ENCODE measurements at regions not wholly inside any gene's neighbourhood (a gene's known extent, or its start where the extent isn't known, plus 50 kb on each side); places are given as distances from the start of the nearest gene placed in this dataset.
"Not testable (repeated sequence)": the region's sequence is repeated elsewhere in the genome, so short reads cannot be mapped to it uniquely, and the experiment has no call there.

- no peak for DNase-seq
Measured at GRCh38 chr7:82701949-82702348, 258.4 kb upstream of the CACNA2D1 start.

- no peak for DNase-seq
Measured at GRCh38 chr7:82700741-82701140, 257.2 kb upstream of the CACNA2D1 start.

GRCh38 chr7:82699773-82700186, 256.2 kb upstream of the CACNA2D1 start:
- no peak for DNase-seq

GRCh38 chr7:82697897-82698296, 254.3 kb upstream of the CACNA2D1 start:
- DNase-seq = no peak

GRCh38 chr7:82696631-82697030, 253.1 kb upstream of the CACNA2D1 start:
- DNase-seq = no peak

GRCh38 chr7:82694022-82694421, 250.4 kb upstream of the CACNA2D1 start:
- DNase-seq = no peak

GRCh38 chr7:82690929-82691328, 247.4 kb upstream of the CACNA2D1 start:
- DNase-seq = no peak

- DNase-seq = no peak
Measured at GRCh38 chr7:82685214-82685613, 241.6 kb upstream of the CACNA2D1 start.

- DNase-seq = no peak
Measured at GRCh38 chr7:82678716-82679115, 235.1 kb upstream of the CACNA2D1 start.

- DNase-seq = no peak
Measured at GRCh38 chr7:82678259-82678658, 234.7 kb upstream of the CACNA2D1 start.

- DNase-seq = peak; percentile 32
Measured at GRCh38 chr7:82677493-82677892, 233.9 kb upstream of the CACNA2D1 start.

GRCh38 chr7:82676777-82677463, 233.3 kb upstream of the CACNA2D1 start:
- DNase-seq = peak; percentile 85

- no peak for DNase-seq
Measured at GRCh38 chr7:82675396-82675795, 231.8 kb upstream of the CACNA2D1 start.

GRCh38 chr7:82674268-82674667, 230.7 kb upstream of the CACNA2D1 start:
- no peak for DNase-seq

- no peak for DNase-seq
Measured at GRCh38 chr7:82672078-82672477, 228.5 kb upstream of the CACNA2D1 start.

GRCh38 chr7:82669141-82669540, 225.6 kb upstream of the CACNA2D1 start:
- peak; percentile 10 for DNase-seq

- no peak for DNase-seq
Measured at GRCh38 chr7:82668676-82669075, 225.1 kb upstream of the CACNA2D1 start.

GRCh38 chr7:82665966-82666507, 222.5 kb upstream of the CACNA2D1 start:
- DNase-seq = no peak

- no peak for DNase-seq
Measured at GRCh38 chr7:82655965-82656364, 212.4 kb upstream of the CACNA2D1 start.

GRCh38 chr7:82650095-82650494, 206.5 kb upstream of the CACNA2D1 start:
- DNase-seq = not testable (repeated sequence)

- DNase-seq = no peak
Measured at GRCh38 chr7:82633592-82633991, 190.0 kb upstream of the CACNA2D1 start.

- DNase-seq = no peak
Measured at GRCh38 chr7:82631998-82632397, 188.4 kb upstream of the CACNA2D1 start.

- DNase-seq = no peak
Measured at GRCh38 chr7:82629583-82629982, 186.0 kb upstream of the CACNA2D1 start.

- no peak for DNase-seq
Measured at GRCh38 chr7:82625377-82625776, 181.8 kb upstream of the CACNA2D1 start.

GRCh38 chr7:82624965-82625364, 181.4 kb upstream of the CACNA2D1 start:
- no peak for DNase-seq

Data from NCI-H1694 treated with DMSO at 0.1 percent for 48 hours (cell line).